Neural cell (in vitro differentiated cells): ENCODE measurements at regions not wholly inside any gene's neighbourhood (a gene's known extent, or its start where the extent isn't known, plus 50 kb on each side); places are given as distances from the start of the nearest gene placed in this dataset.

ENCODE experiments used
- H2AFZ ChIP-seq: fragments of 200-600, 300-800 bp; sonication (generic), shearing (Covaris generic); 2 replicates; pipeline ENCODE4 v1.6.0; 2014; ENCODE audit warnings: low read depth, mild to moderate bottlenecking, antibody characterized with exemption, low read length, moderate library complexity
- H3F3A ChIP-seq: fragments of 200-600 bp; shearing (Covaris generic); 2 replicates; pipeline ENCODE4 v1.6.1; 2016; ENCODE audit warnings: mild to moderate bottlenecking, moderate library complexity, mixed read lengths, antibody characterized with exemption, low read length; ENCODE audit not compliant: insufficient read depth, poor library complexity, severe bottlenecking
- H3K27ac ChIP-seq: fragments of 200-600, 300-800 bp; sonication (generic), shearing (Covaris generic); 2 replicates; pipeline ENCODE4 v1.5.1; 2014; ENCODE audit warnings: mild to moderate bottlenecking, low read length, moderate library complexity
- H3K27me3 ChIP-seq: fragments of 300-800, 200-600 bp; sonication (generic), shearing (Covaris generic); 2 replicates; pipeline ENCODE4 v1.6.0; 2014; ENCODE audit warnings: mild to moderate bottlenecking, low read depth, low read length, moderate library complexity; ENCODE audit not compliant: insufficient read depth
- H3K36me3 ChIP-seq: fragments of 300-800, 200-600 bp; sonication (generic), shearing (Covaris generic); 2 replicates; pipeline ENCODE4 v1.5.1; 2014; ENCODE audit warnings: mild to moderate bottlenecking, antibody characterized with exemption, low read length, moderate library complexity; ENCODE audit not compliant: insufficient read depth
- H3K4me2 ChIP-seq: fragments of 300-800, 200-600 bp; sonication (generic), shearing (Covaris generic); 2 replicates; pipeline ENCODE4 v1.6.0; 2014; ENCODE audit warnings: mild to moderate bottlenecking, low read length
- H3K4me3 ChIP-seq: fragments of 300-800, 200-600 bp; sonication (generic), shearing (Covaris generic); 2 replicates; pipeline ENCODE4 v1.5.1; 2014; ENCODE audit warnings: mild to moderate bottlenecking, low read length, moderate library complexity
- H3K79me2 ChIP-seq: fragments of 200-600 bp; shearing (Covaris generic); replicated peaks from 2 replicates; pipeline ENCODE4 v1.6.0; 2014; ENCODE audit warnings: mild to moderate bottlenecking, low read length, moderate library complexity; ENCODE audit not compliant: insufficient read depth
- H3K9ac ChIP-seq: fragments of 300-800, 200-600 bp; sonication (generic), shearing (Covaris generic); 2 replicates; pipeline ENCODE4 v1.6.1; 2016; ENCODE audit warnings: mild to moderate bottlenecking, low read length, mixed read lengths
- H3K9me2 ChIP-seq: fragments of 200-600 bp; shearing (Covaris generic); 2 replicates; pipeline ENCODE4 v1.6.1; 2016; ENCODE audit warnings: mild to moderate bottlenecking, low read length, mixed read lengths; ENCODE audit not compliant: insufficient read depth
- H3K9me3 ChIP-seq: fragments of 200-600, 300-800 bp; sonication (generic), shearing (Covaris generic); 2 replicates; pipeline ENCODE4 v1.6.1; 2016; ENCODE audit warnings: mild to moderate bottlenecking, mixed run types, low read length, moderate library complexity, mixed read lengths
- H4K20me1 ChIP-seq: fragments of 200-600 bp; shearing (Covaris generic); 2 replicates; pipeline ENCODE4 v1.6.1; 2016; ENCODE audit warnings: mild to moderate bottlenecking, mixed run types; ENCODE audit not compliant: insufficient read depth
- EP300 ChIP-seq: fragments of 450-650 bp; conservative IDR thresholded peaks from 2 replicates; pipeline ENCODE4 v1.6.1; 2014; ENCODE audit warnings: antibody characterized with exemption, mild to moderate bottlenecking, moderate library complexity; ENCODE audit not compliant: poor library complexity, severe bottlenecking
- EZH2 ChIP-seq: fragments of 200-600, 300-800 bp; shearing (Covaris generic), sonication (generic); IDR thresholded peaks from 2 replicates; pipeline ENCODE4 v1.6.1; 2014; ENCODE audit warnings: antibody characterized with exemption, low read length, borderline replicate concordance, mild to moderate bottlenecking; ENCODE audit not compliant: insufficient read depth, poor library complexity, severe bottlenecking
- MXI1 ChIP-seq: fragments of 450-650 bp; conservative IDR thresholded peaks from 2 replicates; pipeline ENCODE4 v1.6.1; 2014; ENCODE audit warnings: antibody characterized with exemption, mild to moderate bottlenecking; ENCODE audit not compliant: poor library complexity, severe bottlenecking
- POLR2AphosphoS5 ChIP-seq: IDR thresholded peaks from 2 replicates; pipeline ENCODE4 v1.6.1; 2012
- RAD21 ChIP-seq: fragments of 450-650 bp; conservative IDR thresholded peaks from 2 replicates; pipeline ENCODE4 v1.6.1; 2014; ENCODE audit warnings: antibody characterized with exemption, mild to moderate bottlenecking, moderate library complexity
- SMC3 ChIP-seq: fragments of 450-650 bp; conservative IDR thresholded peaks from 2 replicates; pipeline ENCODE4 v1.6.1; 2014; ENCODE audit warnings: antibody characterized with exemption, mild to moderate bottlenecking, moderate library complexity; ENCODE audit not compliant: poor library complexity
- TAF1 ChIP-seq: IDR thresholded peaks from 2 replicates; pipeline ENCODE4 v1.6.1; 2012; ENCODE audit warnings: low read depth
- TF ChIP-seq, protein P1 (sequence below): IDR thresholded peaks from 2 replicates; pipeline ENCODE4 v1.6.1; 2012; ENCODE audit warnings: borderline replicate concordance
- TF ChIP-seq, protein P2 (sequence below): fragments of 450-650 bp; IDR thresholded peaks from 2 replicates; pipeline ENCODE4 v1.5.1; 2014; ENCODE audit warnings: antibody characterized with exemption, mild to moderate bottlenecking, moderate library complexity; ENCODE audit not compliant: poor library complexity, severe bottlenecking

GRCh38 chr21:15291621-15292266 is 226.9 kb upstream of the NRIP1 start:
- H3K9me3 ChIP-seq, result no peaks in the 10 kb centered on the region
- H2AFZ ChIP-seq, result no peak overlapping the region
- no peaks in the 10 kb centered on the region for H3K27me3 ChIP-seq
- no peaks in the 10 kb centered on the region for H3K79me2 ChIP-seq
- H3K36me3 ChIP-seq, result no peaks in the 10 kb centered on the region
- no peaks in the 10 kb centered on the region for H3F3A ChIP-seq
- H3K4me3 ChIP-seq, result no peak overlapping the region
- TF ChIP-seq MXI1 (no peak), EZH2 (no peak), POLR2AphosphoS5 (no peak), EP300 (no peak), SMC3 (no peak), TAF1 (no peak), RAD21 (no peak)
- TF ChIP-seq, protein P1, sequence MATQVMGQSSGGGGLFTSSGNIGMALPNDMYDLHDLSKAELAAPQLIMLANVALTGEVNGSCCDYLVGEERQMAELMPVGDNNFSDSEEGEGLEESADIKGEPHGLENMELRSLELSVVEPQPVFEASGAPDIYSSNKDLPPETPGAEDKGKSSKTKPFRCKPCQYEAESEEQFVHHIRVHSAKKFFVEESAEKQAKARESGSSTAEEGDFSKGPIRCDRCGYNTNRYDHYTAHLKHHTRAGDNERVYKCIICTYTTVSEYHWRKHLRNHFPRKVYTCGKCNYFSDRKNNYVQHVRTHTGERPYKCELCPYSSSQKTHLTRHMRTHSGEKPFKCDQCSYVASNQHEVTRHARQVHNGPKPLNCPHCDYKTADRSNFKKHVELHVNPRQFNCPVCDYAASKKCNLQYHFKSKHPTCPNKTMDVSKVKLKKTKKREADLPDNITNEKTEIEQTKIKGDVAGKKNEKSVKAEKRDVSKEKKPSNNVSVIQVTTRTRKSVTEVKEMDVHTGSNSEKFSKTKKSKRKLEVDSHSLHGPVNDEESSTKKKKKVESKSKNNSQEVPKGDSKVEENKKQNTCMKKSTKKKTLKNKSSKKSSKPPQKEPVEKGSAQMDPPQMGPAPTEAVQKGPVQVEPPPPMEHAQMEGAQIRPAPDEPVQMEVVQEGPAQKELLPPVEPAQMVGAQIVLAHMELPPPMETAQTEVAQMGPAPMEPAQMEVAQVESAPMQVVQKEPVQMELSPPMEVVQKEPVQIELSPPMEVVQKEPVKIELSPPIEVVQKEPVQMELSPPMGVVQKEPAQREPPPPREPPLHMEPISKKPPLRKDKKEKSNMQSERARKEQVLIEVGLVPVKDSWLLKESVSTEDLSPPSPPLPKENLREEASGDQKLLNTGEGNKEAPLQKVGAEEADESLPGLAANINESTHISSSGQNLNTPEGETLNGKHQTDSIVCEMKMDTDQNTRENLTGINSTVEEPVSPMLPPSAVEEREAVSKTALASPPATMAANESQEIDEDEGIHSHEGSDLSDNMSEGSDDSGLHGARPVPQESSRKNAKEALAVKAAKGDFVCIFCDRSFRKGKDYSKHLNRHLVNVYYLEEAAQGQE, result no peak
- TF ChIP-seq, protein P2, sequence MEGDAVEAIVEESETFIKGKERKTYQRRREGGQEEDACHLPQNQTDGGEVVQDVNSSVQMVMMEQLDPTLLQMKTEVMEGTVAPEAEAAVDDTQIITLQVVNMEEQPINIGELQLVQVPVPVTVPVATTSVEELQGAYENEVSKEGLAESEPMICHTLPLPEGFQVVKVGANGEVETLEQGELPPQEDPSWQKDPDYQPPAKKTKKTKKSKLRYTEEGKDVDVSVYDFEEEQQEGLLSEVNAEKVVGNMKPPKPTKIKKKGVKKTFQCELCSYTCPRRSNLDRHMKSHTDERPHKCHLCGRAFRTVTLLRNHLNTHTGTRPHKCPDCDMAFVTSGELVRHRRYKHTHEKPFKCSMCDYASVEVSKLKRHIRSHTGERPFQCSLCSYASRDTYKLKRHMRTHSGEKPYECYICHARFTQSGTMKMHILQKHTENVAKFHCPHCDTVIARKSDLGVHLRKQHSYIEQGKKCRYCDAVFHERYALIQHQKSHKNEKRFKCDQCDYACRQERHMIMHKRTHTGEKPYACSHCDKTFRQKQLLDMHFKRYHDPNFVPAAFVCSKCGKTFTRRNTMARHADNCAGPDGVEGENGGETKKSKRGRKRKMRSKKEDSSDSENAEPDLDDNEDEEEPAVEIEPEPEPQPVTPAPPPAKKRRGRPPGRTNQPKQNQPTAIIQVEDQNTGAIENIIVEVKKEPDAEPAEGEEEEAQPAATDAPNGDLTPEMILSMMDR, result no peak
- no peak overlapping the region for H3K9ac ChIP-seq
- H3K9me2 ChIP-seq, result no peaks in the 10 kb centered on the region
- no peak overlapping the region for H3K27ac ChIP-seq
- H4K20me1 ChIP-seq, result no peaks in the 10 kb centered on the region
- no peak overlapping the region for H3K4me2 ChIP-seq

- Histone ChIP-seq H3K4me3 (no peak overlapping the region), H3K9me3 (no peaks in the 10 kb centered on the region), H3K27ac (no peak overlapping the region), H3F3A (no peaks in the 10 kb centered on the region), H3K9ac (no peak overlapping the region), H3K79me2 (no peaks in the 10 kb centered on the region), H3K27me3 (no peaks in the 10 kb centered on the region), H2AFZ (no peak overlapping the region), H3K9me2 (no peaks in the 10 kb centered on the region), H3K36me3 (no peaks in the 10 kb centered on the region), H4K20me1 (no peaks in the 10 kb centered on the region), H3K4me2 (no peak overlapping the region)
- no peak for TF ChIP-seq RAD21
- no peak for TF ChIP-seq MXI1
- TF ChIP-seq EZH2, result no peak
- TF ChIP-seq, protein P1, result no peak
- TF ChIP-seq, protein P2, result no peak
- TF ChIP-seq SMC3, result no peak
- no peak for TF ChIP-seq TAF1
- TF ChIP-seq EP300, result no peak
- no peak for TF ChIP-seq POLR2AphosphoS5
Measured at GRCh38 chr21:15293240-15293639, 228.4 kb upstream of the NRIP1 start.
